ENCODE measurements at regions not wholly inside any gene's neighbourhood (a gene's known extent, or its start where the extent isn't known, plus 50 kb on each side); places are given as distances from the start of the nearest gene placed in this dataset.

DNA sequence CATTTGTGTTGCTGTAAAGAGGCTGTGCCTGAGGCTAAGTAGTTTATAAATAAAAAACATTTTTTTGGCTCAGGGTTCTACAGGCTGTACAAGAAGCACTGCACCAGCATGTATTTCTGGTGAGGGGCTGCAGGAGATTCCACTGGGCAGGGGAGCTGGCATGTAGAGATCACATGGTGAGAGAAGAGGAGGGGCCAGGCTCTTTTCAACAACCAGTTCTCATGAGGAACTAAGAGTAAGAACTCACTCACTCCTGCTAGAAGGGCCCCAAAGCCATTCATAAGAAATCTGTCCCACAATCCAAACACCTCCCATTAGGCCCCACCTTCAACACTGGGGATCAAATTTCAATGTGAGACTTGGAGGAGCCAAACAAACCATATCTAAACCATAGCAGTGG lies 214.9 kb upstream of the LMCD1 start:
- H3K27me3 ChIP-seq (ENCODE audit: control insufficient read depth, insufficient read depth, low read length): no peaks in the 10 kb centered on the region
- no peak overlapping the region for H3K4me2 ChIP-seq (ENCODE audit: low read length)
- H3K27ac ChIP-seq: no peak overlapping the region
- H3K79me2 ChIP-seq: no peaks in the 10 kb centered on the region
- H3K4me3 ChIP-seq (ENCODE audit: low read depth, low read length): no peak overlapping the region
- H2AFZ ChIP-seq: no peak overlapping the region
- H3K9ac ChIP-seq: no peak overlapping the region
- no peaks in the 10 kb centered on the region for H3K9me3 ChIP-seq (ENCODE audit: control insufficient read depth, low read length)
- TF ChIP-seq, protein P1, sequence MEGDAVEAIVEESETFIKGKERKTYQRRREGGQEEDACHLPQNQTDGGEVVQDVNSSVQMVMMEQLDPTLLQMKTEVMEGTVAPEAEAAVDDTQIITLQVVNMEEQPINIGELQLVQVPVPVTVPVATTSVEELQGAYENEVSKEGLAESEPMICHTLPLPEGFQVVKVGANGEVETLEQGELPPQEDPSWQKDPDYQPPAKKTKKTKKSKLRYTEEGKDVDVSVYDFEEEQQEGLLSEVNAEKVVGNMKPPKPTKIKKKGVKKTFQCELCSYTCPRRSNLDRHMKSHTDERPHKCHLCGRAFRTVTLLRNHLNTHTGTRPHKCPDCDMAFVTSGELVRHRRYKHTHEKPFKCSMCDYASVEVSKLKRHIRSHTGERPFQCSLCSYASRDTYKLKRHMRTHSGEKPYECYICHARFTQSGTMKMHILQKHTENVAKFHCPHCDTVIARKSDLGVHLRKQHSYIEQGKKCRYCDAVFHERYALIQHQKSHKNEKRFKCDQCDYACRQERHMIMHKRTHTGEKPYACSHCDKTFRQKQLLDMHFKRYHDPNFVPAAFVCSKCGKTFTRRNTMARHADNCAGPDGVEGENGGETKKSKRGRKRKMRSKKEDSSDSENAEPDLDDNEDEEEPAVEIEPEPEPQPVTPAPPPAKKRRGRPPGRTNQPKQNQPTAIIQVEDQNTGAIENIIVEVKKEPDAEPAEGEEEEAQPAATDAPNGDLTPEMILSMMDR (IDR thresholded peaks at IDR 0.05): no peak
- no peaks in the 10 kb centered on the region for H3K4me1 ChIP-seq
- H3K36me3 ChIP-seq (ENCODE audit: control insufficient read depth, insufficient read depth, low read length): no peaks in the 10 kb centered on the region

DNA sequence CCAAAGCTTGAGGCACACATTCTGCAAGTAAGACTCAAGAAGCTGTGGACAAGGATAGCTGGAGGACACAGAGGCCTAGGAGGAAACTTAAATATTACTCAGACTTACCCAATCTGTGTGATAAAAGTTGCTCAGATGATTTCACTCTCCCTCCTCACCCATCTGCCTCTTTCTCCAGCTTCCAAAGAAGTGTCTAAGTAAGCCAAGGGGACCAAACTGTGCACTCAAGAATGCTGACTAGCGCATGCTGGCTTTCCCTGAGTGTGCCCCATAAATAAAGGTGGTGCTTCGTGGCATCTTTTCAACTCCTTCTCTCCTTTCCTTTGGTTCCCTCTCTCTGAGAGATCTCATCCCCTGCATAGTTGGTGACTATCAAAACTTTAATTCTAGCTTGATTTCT lies 211.0 kb upstream of the LMCD1 start:
- no peaks in the 10 kb centered on the region for H3K36me3 ChIP-seq (ENCODE audit: control insufficient read depth, insufficient read depth, low read length)
- no peaks in the 10 kb centered on the region for H3K27me3 ChIP-seq (ENCODE audit: control insufficient read depth, insufficient read depth, low read length)
- H3K27ac ChIP-seq: no peak overlapping the region
- H3K9ac ChIP-seq: no peak overlapping the region
- no peak overlapping the region for H2AFZ ChIP-seq
- H3K9me3 ChIP-seq (ENCODE audit: control insufficient read depth, low read length): no peaks in the 10 kb centered on the region
- no peak overlapping the region for H3K4me2 ChIP-seq (ENCODE audit: low read length)
- TF ChIP-seq, protein P1 (IDR thresholded peaks at IDR 0.05): no peak
- H3K4me3 ChIP-seq (ENCODE audit: low read depth, low read length): no peak overlapping the region
- no peaks in the 10 kb centered on the region for H3K79me2 ChIP-seq
- H3K4me1 ChIP-seq: no peaks in the 10 kb centered on the region

DNA sequence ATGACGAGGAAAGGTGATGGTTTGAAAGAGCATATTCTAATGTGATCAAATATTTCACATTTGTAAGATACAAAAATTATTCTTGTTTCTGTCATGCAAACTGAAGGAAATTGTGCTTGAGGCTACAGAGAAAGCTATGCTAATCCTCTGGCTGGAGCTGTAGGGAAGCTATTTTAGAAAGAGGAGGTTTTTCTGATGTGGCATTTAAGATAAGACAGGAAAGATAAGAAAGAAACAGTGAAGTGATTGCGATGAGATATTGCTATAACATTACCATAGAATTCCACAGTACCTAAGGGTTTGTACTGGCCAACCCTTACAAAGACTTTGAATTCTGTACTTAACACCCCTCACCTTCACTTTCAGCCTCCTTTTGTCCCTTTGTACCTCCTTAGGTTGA lies 205.2 kb upstream of the LMCD1 start:
- Histone ChIP-seq H3K9me3 (ENCODE audit: control insufficient read depth, low read length) (no peaks in the 10 kb centered on the region), H3K4me3 (ENCODE audit: low read depth, low read length) (no peak overlapping the region), H3K36me3 (ENCODE audit: control insufficient read depth, insufficient read depth, low read length) (no peaks in the 10 kb centered on the region), H3K9ac (no peak overlapping the region), H3K4me2 (ENCODE audit: low read length) (no peak overlapping the region), H3K4me1 (no peaks in the 10 kb centered on the region), H3K27me3 (ENCODE audit: control insufficient read depth, insufficient read depth, low read length) (no peaks in the 10 kb centered on the region), H3K27ac (no peak overlapping the region), H3K79me2 (no peaks in the 10 kb centered on the region), H2AFZ (no peak overlapping the region)
- TF ChIP-seq, protein P1 (IDR thresholded peaks at IDR 0.05): no peak

DNA sequence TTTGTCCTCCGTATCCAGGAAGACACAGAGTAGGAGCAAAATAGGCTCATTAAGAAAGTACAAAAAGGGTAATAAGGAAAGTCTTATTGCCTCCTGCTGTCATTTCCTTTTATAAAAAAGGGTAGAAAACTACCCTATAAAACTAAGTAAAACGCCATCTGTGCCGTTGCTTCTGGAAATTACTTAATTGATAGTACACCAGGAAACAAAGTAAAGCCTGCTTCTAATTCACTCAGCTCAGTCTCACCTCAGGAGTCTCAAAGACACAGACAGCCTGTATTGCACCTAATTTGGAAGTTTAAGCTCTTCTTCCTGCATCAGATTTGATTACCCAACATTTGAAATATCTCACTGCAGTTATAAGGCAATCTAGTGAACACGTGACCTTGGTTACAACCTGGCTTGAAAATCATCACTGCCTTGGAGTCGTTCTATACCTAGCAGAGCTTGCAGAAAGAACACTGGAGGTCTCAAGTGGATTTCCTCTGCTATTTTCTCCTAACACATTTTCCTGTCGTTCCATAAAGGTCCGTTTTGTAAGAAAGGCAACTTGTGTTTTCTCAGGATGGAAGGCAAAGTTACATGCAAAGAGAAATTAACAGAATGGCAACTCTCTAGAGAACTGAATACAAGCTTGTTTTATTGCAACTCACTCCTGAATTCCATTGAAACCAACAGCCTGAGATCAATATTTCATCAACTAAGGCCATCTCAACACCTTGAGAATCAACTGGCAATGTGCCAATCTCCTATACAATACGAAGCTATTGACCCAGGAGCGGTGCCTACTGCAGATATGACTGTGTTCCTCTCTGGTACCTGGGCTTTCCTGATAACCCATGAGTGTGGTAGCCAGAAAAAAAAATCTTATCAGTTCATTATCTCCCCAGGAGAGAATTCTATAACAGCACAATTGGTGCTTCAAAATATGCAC lies 203.3 kb upstream of the LMCD1 start:
- Histone ChIP-seq H3K9ac (no peak overlapping the region), H3K4me3 (ENCODE audit: low read depth, low read length) (no peak overlapping the region), H3K4me1 (no peaks in the 10 kb centered on the region), H3K4me2 (ENCODE audit: low read length) (no peak overlapping the region), H3K27ac (no peak overlapping the region), H3K79me2 (no peaks in the 10 kb centered on the region), H3K36me3 (ENCODE audit: control insufficient read depth, insufficient read depth, low read length) (no peaks in the 10 kb centered on the region), H2AFZ (no peak overlapping the region), H3K27me3 (ENCODE audit: control insufficient read depth, insufficient read depth, low read length) (no peaks in the 10 kb centered on the region), H3K9me3 (ENCODE audit: control insufficient read depth, low read length) (no peaks in the 10 kb centered on the region)
- TF ChIP-seq, protein P1 (IDR thresholded peaks at IDR 0.05): no peak
